Posterior cingulate gyrus (tissue), 11 donors: ENCODE measurements at regions not wholly inside any gene's neighbourhood (a gene's known extent, or its start where the extent isn't known, plus 50 kb on each side); places are given as distances from the start of the nearest gene placed in this dataset.

ENCODE experiments used
- DNase-seq, 10 donors: peaks; one replicate each; pipeline versions ENCODE4 v3.0.0 to v3.0.0-alpha.2; 2020 to 2021; ENCODE audit warnings: mixed read lengths in 3 of 10
- intact Hi-C: fragments of 100-400 bp; cut with DNase I; formaldehyde crosslinking; loops from one replicate; pipeline ENCODE4 v1.15.1; 2023

- DNase-seq, result peak in 1 of 10 donors; percentile 51
- intact Hi-C loops, result no loop called here
These were observed 96.0 kb downstream of the RASGEF1B start for GRCh38 chr4:81375745-81376144.

GRCh38 chr4:81369886-81370285 lies 101.8 kb downstream of the RASGEF1B start:
- intact Hi-C loops, result no loop called here
- no peak for DNase-seq

GRCh38 chr4:81366779-81367178 lies 104.9 kb downstream of the RASGEF1B start:
- intact Hi-C loops, result no loop called here
- DNase-seq, result no peak

GRCh38 chr4:81360737-81361136 lies 111.0 kb downstream of the RASGEF1B start:
- intact Hi-C loops, result no loop called here
- DNase-seq, result no peak

- DNase-seq, result no peak
- intact Hi-C loops, result no loop called here
These were observed 112.5 kb downstream of the RASGEF1B start for GRCh38 chr4:81359207-81359606.

- intact Hi-C loops, result no loop called here
- DNase-seq, result no peak
These were observed 113.6 kb downstream of the RASGEF1B start for GRCh38 chr4:81358154-81358553.

GRCh38 chr4:81356621-81357020 lies 115.1 kb downstream of the RASGEF1B start:
- no peak for DNase-seq
- intact Hi-C loops, result no loop called here

- intact Hi-C loops, result no loop called here
These were observed 116.6 kb downstream of the RASGEF1B start for GRCh38 chr4:81355136-81355535.

GRCh38 chr4:81353861-81354260 lies 117.8 kb downstream of the RASGEF1B start:
- intact Hi-C loops, result no loop called here
- no peak for DNase-seq

More at GRCh38 chr4:81355136-81355535, 116.6 kb downstream of the RASGEF1B start:
- no peak for DNase-seq

GRCh38 chr4:81352446-81352835 lies 119.3 kb downstream of the RASGEF1B start:
- intact Hi-C loops, result no loop called here
- DNase-seq, result no peak

- peak; percentile 59 to 94 (median 78) for DNase-seq
- intact Hi-C loops, result loop anchor here (1.0 kb wide), 1 partner anchor 280 kb away; no protein-coding TSS in a partner anchor
These were observed 119.9 kb downstream of the RASGEF1B start for GRCh38 chr4:81351654-81352445.

GRCh38 chr4:81350040-81350439 lies 121.7 kb downstream of the RASGEF1B start:
- intact Hi-C loops, result no loop called here
- DNase-seq, result no peak

GRCh38 chr4:81348778-81349094 lies 123.0 kb downstream of the RASGEF1B start:
- intact Hi-C loops, result no loop called here
- no peak for DNase-seq

- no peak for DNase-seq
- intact Hi-C loops, result no loop called here
These were observed 123.5 kb downstream of the RASGEF1B start for GRCh38 chr4:81348086-81348777.

GRCh38 chr4:81346719-81347118 lies 125.0 kb downstream of the RASGEF1B start:
- intact Hi-C loops, result no loop called here

GRCh38 chr4:81343536-81343935 lies 128.2 kb downstream of the RASGEF1B start:
- intact Hi-C loops, result no loop called here
- no peak for DNase-seq

More at GRCh38 chr4:81346719-81347118, 125.0 kb downstream of the RASGEF1B start:
- DNase-seq, result no peak

GRCh38 chr4:81343046-81343445 lies 128.0 kb upstream of the PRKG2 start:
- intact Hi-C loops, result no loop called here
- DNase-seq, result no peak

- DNase-seq, result no peak
- intact Hi-C loops, result no loop called here
These were observed 122.2 kb upstream of the PRKG2 start for GRCh38 chr4:81337211-81337610.

GRCh38 chr4:81335122-81335912 lies 120.3 kb upstream of the PRKG2 start:
- intact Hi-C loops, result no loop called here
- DNase-seq, result no peak

- intact Hi-C loops, result no loop called here
These were observed 115.0 kb upstream of the PRKG2 start for GRCh38 chr4:81330018-81330417.

GRCh38 chr4:81326581-81326980 lies 111.6 kb upstream of the PRKG2 start:
- no peak for DNase-seq
- intact Hi-C loops, result no loop called here

More at GRCh38 chr4:81330018-81330417, 115.0 kb upstream of the PRKG2 start:
- DNase-seq, result no peak
